SK-N-MC (cell line): ENCODE measurements at regions not wholly inside any gene's neighbourhood (a gene's known extent, or its start where the extent isn't known, plus 50 kb on each side); places are given as distances from the start of the nearest gene placed in this dataset.

Experiments used
- EZH2 ChIP-seq: fragments of 200-600 bp; sonication (generic); IDR thresholded peaks from one replicate; pipeline ENCODE4 v1.6.1; 2017; ENCODE audit warnings: antibody characterized with exemption
- FOXP2 ChIP-seq: optimal IDR thresholded peaks from 2 replicates; pipeline ENCODE3; 2011; ENCODE audit warnings: mild to moderate bottlenecking, moderate library complexity; ENCODE audit not compliant: insufficient read depth; ENCODE audit errors: extremely low read length, control extremely low read depth
- POLR2AphosphoS5 ChIP-seq: IDR thresholded peaks from 2 replicates; pipeline ENCODE4 v1.6.1; 2012; ENCODE audit warnings: mild to moderate bottlenecking, low read depth, low read length, borderline replicate concordance

GRCh38 chr4:174425669-174426068, 96.6 kb downstream of the HPGD start:
- TF ChIP-seq EZH2 (no peak), POLR2AphosphoS5 (no peak), FOXP2 (no peak)
